ENCODE measurements at regions not wholly inside any gene's neighbourhood (a gene's known extent, or its start where the extent isn't known, plus 50 kb on each side); places are given as distances from the start of the nearest gene placed in this dataset.

DNA sequence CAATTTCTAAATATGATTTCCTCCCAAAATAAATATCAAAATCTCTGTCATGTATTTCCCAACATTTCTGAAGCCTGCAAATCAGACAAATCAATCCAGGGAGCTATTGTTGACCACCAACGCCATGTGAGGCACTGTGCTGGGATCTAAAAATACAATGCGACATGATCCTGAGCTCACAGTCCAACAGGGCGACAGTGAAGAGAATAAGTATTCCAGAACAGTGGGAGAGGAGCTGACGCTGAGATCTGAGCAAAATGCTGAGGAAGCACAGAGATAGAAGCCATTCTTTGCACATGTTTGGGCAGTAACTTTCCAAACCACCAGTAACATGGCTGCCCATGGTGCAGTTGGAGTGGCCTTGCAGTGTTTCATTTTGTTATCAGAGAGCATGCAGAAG lies 412.5 kb downstream of the LRATD1 start:
- DNase-seq (ENCODE audit: low read depth), result no peak

DNA sequence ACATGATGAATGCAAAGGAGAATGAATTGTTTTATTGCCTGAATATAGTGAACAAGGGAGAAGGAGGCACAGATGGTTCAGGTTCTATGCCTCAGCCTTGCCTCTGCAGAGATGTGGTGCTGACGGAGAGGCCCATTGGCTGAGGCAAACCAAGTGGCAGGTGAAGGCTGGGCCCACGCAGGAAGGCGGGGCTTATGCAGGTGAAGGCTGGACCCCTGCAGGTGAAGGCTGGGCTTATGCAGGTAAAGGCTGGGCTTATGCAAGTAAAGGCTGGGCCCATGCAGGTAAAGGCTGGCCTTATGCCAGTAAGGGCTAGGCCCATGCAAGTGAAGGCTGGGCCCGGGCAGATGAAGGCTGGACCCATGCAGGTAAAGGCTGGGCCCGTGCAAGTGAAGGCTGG lies 414.7 kb downstream of the LRATD1 start:
- DNase-seq (ENCODE audit: low read depth), result no peak

DNA sequence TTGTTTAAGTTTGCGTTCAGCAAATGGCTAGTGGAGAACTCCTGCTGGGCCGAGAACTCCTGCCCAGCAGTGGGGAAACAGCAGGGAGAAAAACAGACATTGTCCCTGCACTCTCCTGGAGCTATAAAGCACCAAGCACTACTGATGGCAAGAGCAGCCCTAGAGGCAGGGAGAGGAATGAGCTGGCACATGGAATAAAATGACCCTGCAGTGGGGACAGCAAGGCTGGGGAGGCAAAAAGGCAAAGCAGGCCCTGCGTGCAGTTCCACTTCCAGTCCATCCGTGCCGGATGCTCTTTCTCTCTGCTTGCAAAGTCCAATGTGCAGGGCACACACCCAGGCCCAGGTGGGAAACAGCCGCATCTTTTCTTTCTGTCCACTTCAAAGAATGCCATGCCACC lies 415.5 kb downstream of the LRATD1 start:
- no peak for DNase-seq (ENCODE audit: low read depth)

DNA sequence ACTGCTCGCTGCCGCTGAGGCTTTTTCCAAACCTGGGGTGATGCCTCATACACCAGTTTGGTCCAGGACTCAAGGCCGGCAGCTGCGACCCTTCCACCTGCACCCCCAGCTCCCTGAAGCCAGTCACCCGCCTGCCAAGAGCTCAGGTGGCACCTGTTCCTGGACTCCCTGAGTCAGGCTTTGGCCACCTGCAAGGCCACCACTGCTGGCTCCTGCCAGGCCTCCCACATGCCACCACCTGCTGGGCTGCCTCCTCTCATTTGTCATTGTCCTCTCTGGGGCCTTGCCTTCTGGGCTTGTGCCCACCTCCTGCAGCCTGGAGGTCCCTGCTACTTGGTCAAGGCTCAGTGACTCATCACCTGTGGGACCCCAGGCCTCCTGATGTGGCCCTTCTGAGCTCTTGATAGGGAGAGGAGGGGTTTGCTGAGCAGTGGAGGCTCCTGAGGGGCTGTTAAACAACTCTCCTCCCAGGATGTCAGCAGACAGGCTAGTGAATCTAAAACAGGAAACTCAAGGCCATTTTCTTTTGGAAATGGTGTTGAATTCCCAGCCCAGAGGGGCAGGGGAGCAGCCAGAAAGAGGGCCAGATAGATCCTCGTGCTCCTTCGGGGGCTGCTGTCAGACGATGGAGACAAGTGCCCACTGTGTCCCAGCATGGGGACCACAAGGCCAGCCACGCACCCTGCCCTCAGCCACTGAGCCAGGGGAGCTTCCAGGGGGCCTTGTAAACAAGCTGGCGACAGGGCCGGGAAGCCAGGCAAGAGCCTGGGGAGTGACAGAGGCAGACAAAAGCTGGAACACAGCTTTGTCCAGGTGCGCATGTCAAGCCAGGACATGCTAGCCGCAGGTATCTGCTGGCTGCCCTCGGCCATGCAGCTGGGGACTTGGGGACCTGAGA lies 416.8 kb downstream of the LRATD1 start:
- no peak for DNase-seq (ENCODE audit: low read depth)

DNA sequence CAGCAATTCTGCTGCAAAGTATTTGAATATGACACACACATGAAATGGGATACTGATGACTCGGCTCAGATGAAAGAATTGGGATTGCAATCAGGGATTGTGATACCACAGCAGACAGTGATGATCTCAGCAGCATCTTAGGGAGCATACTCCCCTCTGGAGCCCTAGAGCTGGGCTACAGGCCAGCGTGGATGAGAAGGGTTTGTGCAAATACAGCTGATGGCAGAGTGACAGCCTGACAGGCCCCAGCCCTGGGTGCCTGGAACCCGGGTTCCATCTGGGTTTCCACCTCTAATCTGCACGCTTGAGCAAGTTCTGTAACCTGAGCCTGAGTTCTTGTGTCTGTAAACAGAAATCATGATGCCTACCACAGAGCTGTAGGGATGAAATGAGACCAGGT lies 418.0 kb downstream of the LRATD1 start:
- no peak for DNase-seq (ENCODE audit: low read depth)

DNA sequence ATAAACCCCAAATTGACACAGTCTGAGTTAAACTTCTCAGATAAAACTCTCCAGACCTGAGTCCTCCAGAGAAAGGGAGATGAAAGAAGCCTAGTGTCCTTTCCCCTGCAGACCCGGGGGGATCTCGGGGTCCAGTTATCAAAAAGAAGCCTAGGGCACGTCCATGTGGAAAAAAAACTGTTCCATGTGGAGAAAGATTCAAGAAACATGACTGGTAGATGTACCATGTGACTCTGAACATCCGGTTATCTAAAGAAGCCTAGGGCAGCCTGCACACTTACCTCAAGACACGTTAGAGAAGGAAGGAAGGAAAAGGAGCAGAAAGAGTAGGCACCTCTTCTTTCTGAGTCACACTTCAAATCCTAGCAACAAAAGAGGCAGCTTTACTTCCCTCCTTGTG lies 421.0 kb downstream of the LRATD1 start:
- no peak for DNase-seq (ENCODE audit: low read depth)

DNA sequence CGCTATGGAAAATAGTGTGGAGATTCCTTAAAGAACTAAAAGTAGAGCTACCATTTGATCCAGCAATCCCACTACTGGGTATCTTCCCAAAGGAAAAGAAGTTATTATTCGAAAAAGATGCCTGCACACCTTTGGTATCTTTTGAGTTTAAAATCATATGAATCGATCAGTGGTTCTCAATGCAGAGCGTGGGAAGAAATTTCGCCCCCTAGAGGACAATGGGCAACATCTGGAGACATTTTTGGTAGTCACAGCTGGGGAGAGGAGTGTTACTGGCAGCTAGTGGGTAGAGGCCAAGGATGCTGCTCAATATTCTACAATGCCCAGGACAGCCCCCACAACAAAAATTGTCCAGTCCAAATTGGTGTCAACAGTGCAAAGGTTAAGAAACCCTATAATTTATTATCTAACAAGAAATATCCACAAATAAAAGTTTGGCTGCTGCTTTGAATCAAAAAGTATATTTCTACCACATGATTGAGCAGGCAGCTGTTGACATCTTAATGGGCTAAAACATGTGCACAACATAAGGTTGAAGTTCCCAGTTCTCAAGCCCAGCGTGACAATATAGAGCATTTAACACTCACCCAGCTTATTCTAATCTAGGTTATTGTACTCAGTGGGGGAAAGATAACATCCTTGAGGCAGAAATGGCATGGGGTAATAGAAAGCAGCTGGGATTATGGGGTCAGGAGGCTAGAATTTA lies 425.7 kb downstream of the LRATD1 start:
- DNase-seq (ENCODE audit: low read depth), result no peak

DNA sequence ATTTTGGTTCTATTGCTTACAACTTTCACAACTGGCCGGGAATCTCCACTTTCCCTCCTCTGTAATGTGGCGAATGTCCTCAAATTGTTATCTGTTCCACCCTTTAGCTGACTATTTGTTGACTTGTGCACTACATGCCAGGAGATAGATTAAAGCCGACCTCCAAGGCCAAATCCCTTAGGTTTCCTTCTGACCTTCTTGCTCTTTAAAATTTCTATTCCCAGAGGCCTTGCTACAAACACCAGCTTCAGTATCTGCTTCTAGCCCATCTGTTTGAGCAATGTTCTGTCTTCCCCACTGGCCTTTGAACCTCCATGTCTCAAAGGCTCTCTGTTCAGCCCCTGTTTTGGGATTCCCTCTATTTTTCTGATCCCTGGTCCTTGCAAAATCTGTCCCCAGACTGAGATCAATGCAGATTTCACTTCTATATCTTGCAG lies 426.2 kb downstream of the LRATD1 start:
- DNase-seq (ENCODE audit: low read depth), result no peak

DNA sequence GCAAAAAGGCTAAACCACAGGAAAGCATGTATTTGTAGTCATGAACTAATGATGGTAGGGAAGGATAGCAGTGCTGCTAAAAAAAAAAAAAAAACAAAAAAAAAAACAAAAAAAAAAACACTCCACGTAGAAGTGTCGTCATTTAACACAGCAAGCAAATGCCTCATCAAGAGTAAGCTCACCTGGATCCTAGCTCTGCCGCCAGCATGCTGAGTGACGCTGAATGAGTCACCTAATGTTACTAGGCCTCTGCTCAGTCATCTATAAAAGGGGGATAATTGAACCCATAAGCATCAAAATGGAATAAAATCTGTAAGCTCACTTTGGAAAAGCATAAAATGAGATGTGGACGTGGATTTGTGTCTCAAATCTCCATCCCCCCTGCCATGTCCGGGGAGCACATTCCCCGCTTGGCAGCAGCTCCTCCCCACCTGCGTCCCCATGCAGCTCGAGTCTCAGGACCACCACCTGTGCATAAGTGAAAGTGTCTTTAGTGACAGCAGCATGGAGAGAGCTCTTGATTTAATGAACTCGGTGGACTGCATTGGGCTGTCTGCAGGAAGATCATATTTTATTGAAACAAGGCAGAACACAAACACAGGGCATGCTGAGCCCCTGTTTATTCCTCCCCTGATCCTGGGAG lies 427.5 kb downstream of the LRATD1 start:
- no peak for DNase-seq (ENCODE audit: low read depth)

DNA sequence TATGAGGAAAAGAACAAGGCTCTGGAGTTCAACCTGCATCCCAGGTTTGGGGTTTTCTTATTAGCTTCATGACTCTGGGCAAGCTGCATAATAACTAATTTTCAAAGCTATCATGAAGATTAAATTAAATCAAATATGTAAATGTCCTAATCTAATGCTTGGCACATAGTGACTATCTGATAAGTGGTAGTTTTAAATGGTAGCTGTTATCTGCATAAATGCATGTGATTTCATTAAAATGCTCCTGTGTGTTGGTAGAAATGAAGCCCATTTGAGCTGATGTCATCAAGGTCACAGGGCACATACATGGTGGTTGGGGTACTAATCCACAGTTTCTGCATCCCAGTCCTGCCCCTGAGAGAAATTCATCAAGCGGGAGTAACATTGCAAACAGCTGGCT lies 428.8 kb downstream of the LRATD1 start:
- no peak for DNase-seq (ENCODE audit: low read depth)

DNA sequence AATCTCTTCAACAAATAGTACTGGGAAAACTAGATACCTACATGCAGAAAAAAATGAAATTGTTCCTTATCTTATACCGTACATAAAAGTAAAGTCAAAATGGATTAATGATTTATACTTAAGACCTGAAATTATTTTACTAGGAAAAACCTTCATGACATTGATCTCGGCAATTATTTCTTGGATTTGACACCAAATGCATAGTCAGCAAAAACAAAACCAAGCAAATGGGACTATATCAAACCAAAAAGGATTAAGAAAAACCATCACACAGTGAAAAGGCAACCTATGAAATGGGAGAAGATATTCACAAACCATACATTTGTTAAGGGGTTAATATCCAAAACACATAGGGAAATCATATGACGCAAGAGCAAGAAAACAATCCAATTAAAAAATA lies 433.6 kb downstream of the LRATD1 start:
- DNase-seq (ENCODE audit: low read depth), result no peak

DNA sequence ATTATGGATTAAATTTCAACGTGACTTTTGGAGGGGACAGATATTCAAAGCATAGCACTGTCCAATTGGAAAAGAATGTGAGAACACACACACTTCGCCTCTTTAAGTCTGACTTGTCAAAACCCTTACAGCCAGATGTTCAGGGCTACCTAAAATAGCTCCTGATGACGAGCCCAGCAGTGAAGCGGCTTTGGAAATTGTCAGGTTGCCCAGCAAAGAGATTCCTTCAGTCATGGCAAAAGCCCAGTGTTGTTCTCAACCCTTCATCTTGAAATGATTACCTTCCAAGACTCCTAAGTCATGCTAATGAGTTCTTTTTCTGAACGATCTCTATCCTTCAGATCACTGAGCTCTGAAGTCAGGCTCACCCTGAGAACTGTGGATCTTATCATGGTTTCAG lies 436.6 kb downstream of the LRATD1 start:
- no peak for DNase-seq (ENCODE audit: low read depth)

DNA sequence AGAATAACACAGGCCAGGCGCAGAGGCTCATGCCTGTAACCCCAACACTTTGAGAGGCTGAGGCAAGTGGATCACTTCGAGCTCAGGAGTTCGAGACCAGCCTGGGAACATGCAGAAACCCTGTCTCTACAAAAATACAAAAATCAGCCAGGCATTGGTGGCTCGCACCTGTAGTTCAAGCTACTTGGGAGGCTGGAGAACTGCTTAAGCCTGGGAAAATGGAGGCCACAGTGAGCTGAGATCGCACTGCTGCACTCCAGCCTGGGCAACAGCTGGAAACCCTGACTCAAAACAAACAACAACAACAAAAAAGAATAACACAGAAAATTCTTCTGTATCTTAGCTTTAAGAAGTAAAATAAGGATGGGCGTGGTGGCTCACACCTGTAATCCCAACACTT lies 440.3 kb downstream of the LRATD1 start:
- no peak for DNase-seq (ENCODE audit: low read depth)

DNA sequence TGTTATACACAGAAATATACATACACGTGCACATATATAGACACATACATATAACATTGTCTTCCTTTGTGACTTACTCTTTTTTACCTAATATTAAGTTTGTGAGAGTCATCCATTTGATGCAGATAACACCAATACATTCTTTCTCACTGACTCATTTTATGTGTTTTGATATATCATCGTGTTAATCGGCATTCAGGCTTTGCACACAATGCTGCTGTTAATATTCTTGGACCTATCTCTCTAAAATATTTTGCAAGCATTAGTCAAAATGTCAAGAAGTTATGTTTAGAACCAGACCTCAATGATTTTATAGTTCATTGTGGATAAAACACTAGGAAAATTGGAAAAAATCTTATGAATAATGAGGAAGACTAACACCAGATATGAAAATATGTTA lies 441.1 kb downstream of the LRATD1 start:
- DNase-seq (ENCODE audit: low read depth), result no peak

DNA sequence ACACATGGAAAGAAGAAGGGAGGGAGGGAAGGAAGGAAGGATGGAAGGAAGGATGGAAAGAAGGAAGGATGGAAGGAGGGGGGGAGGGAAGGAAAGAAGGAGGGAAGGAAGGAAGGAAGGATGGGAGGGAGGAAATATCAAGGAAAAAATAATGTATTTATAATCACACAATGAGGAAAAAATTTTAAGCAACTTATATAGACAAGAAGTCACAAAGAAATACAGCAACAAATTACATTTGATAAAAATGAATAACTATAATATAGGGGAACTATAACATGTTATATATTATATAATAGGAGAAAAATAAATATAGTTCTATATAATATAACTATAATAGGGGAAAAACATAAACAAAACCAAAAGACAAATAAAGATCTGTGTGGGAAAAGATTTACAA lies 441.8 kb downstream of the LRATD1 start:
- no peak for DNase-seq (ENCODE audit: low read depth)

DNA sequence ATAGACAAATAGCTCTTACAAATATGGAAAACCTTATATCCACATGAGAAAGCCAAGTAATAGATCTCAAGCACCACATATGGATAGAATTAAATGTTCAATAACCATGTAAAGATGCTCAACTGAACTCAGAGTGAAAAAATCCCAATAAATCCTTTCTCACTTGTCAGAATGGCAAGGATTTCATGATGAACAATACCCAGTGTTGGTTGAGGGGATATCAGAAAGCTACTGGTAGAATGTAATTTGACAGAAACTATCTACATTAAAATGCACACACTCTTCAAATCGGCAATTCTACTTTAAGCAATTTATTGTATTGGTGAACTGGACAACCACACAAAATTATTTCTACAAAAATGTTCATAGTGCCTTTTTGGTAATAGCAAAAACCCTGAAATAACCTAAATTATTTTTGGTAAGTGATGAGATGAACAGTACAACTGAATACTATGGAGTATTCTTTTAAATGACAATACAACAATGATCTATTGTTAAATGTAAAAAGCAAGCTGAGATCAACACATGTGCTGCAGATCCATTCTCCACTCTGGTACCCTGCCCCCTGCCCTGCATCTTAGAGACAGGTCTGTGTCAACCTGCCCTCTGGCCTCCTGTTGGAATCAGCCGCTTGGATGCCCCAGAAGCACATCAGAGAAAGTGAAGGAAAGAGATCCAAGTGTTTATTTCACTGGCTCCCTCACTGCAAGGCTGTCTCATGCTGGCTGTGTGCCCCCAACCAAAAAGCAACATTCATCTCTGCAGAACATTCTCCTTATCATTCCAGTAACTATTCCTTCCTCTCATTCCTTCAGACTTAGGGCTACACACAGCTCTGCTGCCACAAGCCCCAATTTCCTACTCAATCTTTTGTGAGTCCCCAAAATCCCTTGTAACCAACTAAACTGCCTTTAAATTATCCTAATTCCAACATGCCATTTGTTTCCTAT lies 442.5 kb downstream of the LRATD1 start:
- no peak for DNase-seq (ENCODE audit: low read depth)

DNA sequence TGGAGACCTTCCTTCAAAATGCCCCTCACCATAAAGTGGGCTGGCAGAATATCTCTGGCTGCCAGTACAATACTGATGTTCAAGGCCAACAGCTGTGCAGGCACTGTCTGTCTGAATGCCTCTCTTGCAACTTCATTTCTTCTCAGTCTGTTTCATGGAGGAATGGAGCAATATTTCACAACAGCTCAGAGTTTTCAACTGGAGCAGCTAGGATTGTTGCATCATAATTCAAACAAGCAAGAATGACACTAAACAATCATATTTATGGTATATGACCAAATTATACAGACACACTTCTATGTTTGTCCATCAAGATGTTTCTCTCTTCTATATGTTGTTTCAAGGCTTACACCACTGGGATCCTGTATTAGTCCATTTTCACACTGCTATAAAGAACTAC lies 444.2 kb downstream of the LRATD1 start:
- DNase-seq (ENCODE audit: low read depth), result no peak

DNA sequence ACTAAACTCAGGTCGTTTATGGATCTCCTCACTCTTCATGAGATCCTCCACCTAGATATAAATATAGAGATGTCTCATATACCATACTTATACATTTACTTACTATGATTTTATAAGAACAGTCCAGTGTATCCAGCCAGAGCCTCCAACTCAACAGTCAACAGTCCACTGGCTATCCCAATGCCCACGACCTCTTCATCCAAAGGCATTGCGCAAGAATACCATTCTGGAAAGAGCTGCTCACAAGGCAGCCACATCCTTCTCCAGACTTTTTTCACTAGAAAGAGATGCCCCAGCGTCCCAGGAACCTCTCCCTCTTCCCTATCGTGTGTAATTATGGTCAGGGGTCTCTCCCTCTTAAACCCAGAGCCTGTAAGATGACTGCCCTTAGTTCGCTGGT lies 448.8 kb downstream of the LRATD1 start:
- DNase-seq (ENCODE audit: low read depth), result no peak

DNA sequence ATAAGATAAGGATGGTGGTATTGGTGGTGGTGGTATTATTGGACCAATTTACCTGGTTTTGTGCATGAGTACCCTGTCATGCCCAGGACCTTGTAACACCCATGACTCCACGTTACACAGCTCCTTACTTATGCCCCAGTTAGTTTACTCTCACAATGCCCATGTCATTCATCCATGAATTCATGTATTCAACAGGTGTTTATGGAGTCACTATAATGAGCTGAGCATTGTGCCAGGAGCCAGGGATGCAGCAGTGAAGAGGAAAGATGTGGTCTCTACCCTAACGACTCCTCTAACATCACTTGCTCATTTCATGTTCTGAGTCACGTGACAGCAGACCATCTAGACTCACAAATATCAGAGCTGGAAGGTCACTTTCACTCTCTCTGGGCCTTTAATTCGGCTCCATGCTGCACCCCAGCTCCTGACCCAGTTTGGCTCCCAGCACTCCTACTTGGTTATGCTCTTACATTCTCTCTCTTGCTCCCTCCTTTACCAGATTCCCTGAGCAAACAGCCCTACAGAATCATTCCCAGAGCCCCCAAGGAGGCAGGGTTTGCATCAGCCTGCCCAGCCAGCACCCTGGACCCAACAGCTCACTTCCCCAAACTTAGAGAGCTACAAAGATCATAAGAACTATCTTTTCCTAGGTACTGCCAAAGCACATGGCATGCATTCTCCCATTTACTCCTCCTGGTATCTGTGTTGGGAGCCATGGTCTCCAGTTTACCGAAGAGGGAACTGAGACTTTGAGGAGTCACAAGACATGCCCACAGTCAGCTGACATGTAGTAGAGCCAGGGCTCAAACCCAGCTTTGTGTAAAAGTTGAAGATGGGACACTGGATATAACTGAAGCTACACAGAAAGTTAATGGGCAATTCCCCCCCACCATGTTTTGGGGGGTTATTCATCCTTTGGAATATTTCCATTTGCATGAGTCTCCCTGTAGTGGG lies 449.9 kb downstream of the LRATD1 start:
- no peak for DNase-seq (ENCODE audit: low read depth)

DNA sequence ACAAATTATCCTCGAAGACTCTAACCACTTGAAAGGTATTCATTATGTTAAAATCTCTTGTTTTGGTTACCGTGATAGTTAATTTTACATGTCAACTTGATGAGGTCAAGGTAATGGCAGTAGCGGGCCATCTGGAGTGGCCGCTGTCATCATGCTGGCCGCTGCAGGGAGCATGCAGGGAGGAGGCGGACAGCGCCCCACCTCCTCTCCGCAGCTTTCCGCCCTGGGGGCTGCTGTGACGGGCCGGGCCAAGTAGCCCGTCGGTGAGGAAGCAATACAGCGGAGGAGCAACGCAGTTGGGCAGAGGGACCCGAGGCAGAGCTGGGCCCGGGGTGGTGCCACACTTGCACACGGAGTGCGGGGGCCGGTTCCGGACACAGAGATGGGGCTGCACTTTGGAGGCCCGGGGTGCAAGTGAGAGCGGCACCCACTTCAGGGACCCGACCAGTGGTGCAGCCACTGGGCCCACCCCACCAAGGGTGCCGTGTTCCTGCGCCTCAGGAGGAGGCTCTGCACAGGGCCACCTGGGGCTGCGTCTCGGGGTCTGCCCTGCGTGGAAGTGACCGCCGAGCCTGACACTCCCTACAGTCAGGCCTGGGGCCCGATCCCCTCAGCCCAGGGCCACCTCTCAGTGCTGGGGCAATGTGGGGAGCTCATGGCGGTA lies 452.4 kb downstream of the LRATD1 start:
- no peak for DNase-seq (ENCODE audit: low read depth)
